ENCODE measurements at regions not wholly inside any gene's neighbourhood (a gene's known extent, or its start where the extent isn't known, plus 50 kb on each side); places are given as distances from the start of the nearest gene placed in this dataset.

- no peaks in the 10 kb centered on the region for H4K20me1 ChIP-seq (replicated peaks in 1 of 2; ENCODE audit: control insufficient read depth in 1 of 2, insufficient read depth in 2 of 2, low read length in 2 of 2)
- H3K18ac ChIP-seq (ENCODE audit: extremely low read depth, low read length): no peak overlapping the region
- H2BK20ac ChIP-seq (ENCODE audit: low read length): no peak overlapping the region
- H3K23me2 ChIP-seq (ENCODE audit: low read depth, low read length): no peaks in the 10 kb centered on the region
- DNase-seq (ENCODE audit: low read depth in 1 of 2, low spot score in 2 of 2): no peak
- H3K23ac ChIP-seq (ENCODE audit: insufficient read length): no peak overlapping the region
- no peak overlapping the region for H2AK5ac ChIP-seq (ENCODE audit: low read depth, low read length)
- no peaks in the 10 kb centered on the region for H3K9me3 ChIP-seq (ENCODE audit: insufficient read depth in 2 of 2, low read depth in 1 of 2, low read length in 1 of 2)
- H3K9ac ChIP-seq (replicated peaks in 1 of 4; ENCODE audit: extremely low read depth in 1 of 4, low read depth in 3 of 4, low read length in 3 of 4): no peak overlapping the region
- H3K27me3 ChIP-seq (replicated peaks in 1 of 4; ENCODE audit: control insufficient read depth in 3 of 4, extremely low read depth in 1 of 4, insufficient read depth in 3 of 4, low read length in 3 of 4): no peaks in the 10 kb centered on the region
- no peak overlapping the region for H3K4me2 ChIP-seq (ENCODE audit: insufficient read depth in 1 of 2, low read depth in 2 of 2, low read length in 2 of 2)
- no peaks in the 10 kb centered on the region for H3K79me1 ChIP-seq (ENCODE audit: low read depth, low read length)
- H3K4me3 ChIP-seq (ENCODE audit: extremely low read depth in 1 of 4, insufficient read depth in 2 of 4, low read depth in 3 of 4, low read length in 4 of 4): no peak overlapping the region
- no peak overlapping the region for H2BK15ac ChIP-seq (ENCODE audit: low read length)
- no peak for FAIRE-seq
- 90% methylated on average over 5 of the region's 5 CpGs; no CpG with 5 or more reads in 1 of the 2 experiments for WGBS, 2 experiments (ENCODE audit: extremely low coverage in 1 of 2, insufficient coverage in 1 of 2, insufficient read length in 1 of 2, insufficient replicate concordance in 2 of 2, low coverage in 1 of 2, low lambda C conversion rate in 2 of 2, missing lambda C conversion rate in 1 of 2)
- H3K4ac ChIP-seq (replicated peaks; ENCODE audit: insufficient read length, low read depth, low read length): no peak overlapping the region
- no peak overlapping the region for H2BK12ac ChIP-seq (ENCODE audit: low read depth, low read length)
- no peak overlapping the region for H2BK120ac ChIP-seq (replicated peaks; ENCODE audit: low read depth, low read length)
- no peaks in the 10 kb centered on the region for H3K79me2 ChIP-seq (ENCODE audit: control insufficient read depth in 1 of 2, insufficient read depth in 2 of 2, low read length in 2 of 2)
- no peak overlapping the region for H3K56ac ChIP-seq (replicated peaks; ENCODE audit: insufficient read length, low read depth, low read length)
- H3K36me3 ChIP-seq (ENCODE audit: control insufficient read depth in 2 of 4, insufficient read depth in 4 of 4, low read length in 3 of 4): no peaks in the 10 kb centered on the region
- H3K27ac ChIP-seq (ENCODE audit: low read depth, low read length): no peak overlapping the region
- no peak overlapping the region for H4K5ac ChIP-seq (ENCODE audit: insufficient read length, low read depth, low read length)
- H2AFZ ChIP-seq (ENCODE audit: low read length): no peak overlapping the region
- H3K4me1 ChIP-seq (replicated peaks in 1 of 4; ENCODE audit: control insufficient read depth in 3 of 4, insufficient read depth in 4 of 4, low read length in 3 of 4): no peaks in the 10 kb centered on the region; a peak in 1 of 7 replicates
- no peak overlapping the region for H2BK5ac ChIP-seq (ENCODE audit: low read depth, low read length)
- POLR2A ChIA-PET (ENCODE audit: partially characterized antibody): no interaction called here
- CTCF ChIA-PET (ENCODE audit: partially characterized antibody): interaction anchor here (0.6 to 2.0 kb wide), 7 partner anchors 9 to 597 kb away, joined by 3 to 6 read pairs (median 3); no protein-coding TSS in a partner anchor
- no peak overlapping the region for H3K14ac ChIP-seq (ENCODE audit: insufficient read length)
- no peak overlapping the region for H4K8ac ChIP-seq (ENCODE audit: extremely low read depth, insufficient read depth, low read length)
- H4K91ac ChIP-seq (replicated peaks; ENCODE audit: insufficient read length, low read length): no peak overlapping the region
- TF ChIP-seq NRF1 (IDR thresholded peaks at IDR 0.05; ENCODE audit: low read depth, low read length): no peak
- TF ChIP-seq FOSL1 (IDR thresholded peaks at IDR 0.05; ENCODE audit: insufficient read depth, low read depth, low read length): no peak
- TF ChIP-seq SIX5 (IDR thresholded peaks at IDR 0.05; ENCODE audit: low read depth, low read length): no peak
- no peak for TF ChIP-seq KDM5A (IDR thresholded peaks at IDR 0.05; ENCODE audit: low read length)
- no peak for TF ChIP-seq BACH1 (IDR thresholded peaks at IDR 0.05; ENCODE audit: low read length)
- no peak for TF ChIP-seq MAX (IDR thresholded peaks at IDR 0.05)
- no peak for TF ChIP-seq E2F6 (IDR thresholded peaks at IDR 0.05)
- TF ChIP-seq POU5F1 (IDR thresholded peaks at IDR 0.05; ENCODE audit: low read depth, low read length): no peak
- no peak for TF ChIP-seq YY1 (IDR thresholded peaks at IDR 0.05; ENCODE audit: low read depth, low read length)
- TF ChIP-seq ASH2L (IDR thresholded peaks at IDR 0.05; ENCODE audit: low read length): no peak
- no peak for TF ChIP-seq SAP30 (IDR thresholded peaks at IDR 0.05; ENCODE audit: insufficient read depth, insufficient replicate concordance, low read length)
- no peak for TF ChIP-seq POLR2AphosphoS5 (IDR thresholded peaks at IDR 0.05; ENCODE audit: low read depth, low read length)
- no peak for TF ChIP-seq TEAD4 (IDR thresholded peaks at IDR 0.05; ENCODE audit: low read depth, low read length)
- TF ChIP-seq SUZ12 (IDR thresholded peaks at IDR 0.05; ENCODE audit: low read length): no peak
- TF ChIP-seq CBX8 (IDR thresholded peaks at IDR 0.05; ENCODE audit: borderline replicate concordance, low read depth, low read length): no peak
Observed at GRCh38 chr4:26126143-26126718, 194.6 kb upstream of the RBPJ start.

Measured in H1 (cell line).